NCI-H1694 (cell line): ENCODE measurements at regions not wholly inside any gene's neighbourhood (a gene's known extent, or its start where the extent isn't known, plus 50 kb on each side); places are given as distances from the start of the nearest gene placed in this dataset.
"Not testable (repeated sequence)": the region's sequence is repeated elsewhere in the genome, so short reads cannot be mapped to it uniquely, and the experiment has no call there.

Experiments
- DNase-seq: peaks from one replicate; lab custom pipeline; 2025; lab: John Stamatoyannopoulos, UW

DNA sequence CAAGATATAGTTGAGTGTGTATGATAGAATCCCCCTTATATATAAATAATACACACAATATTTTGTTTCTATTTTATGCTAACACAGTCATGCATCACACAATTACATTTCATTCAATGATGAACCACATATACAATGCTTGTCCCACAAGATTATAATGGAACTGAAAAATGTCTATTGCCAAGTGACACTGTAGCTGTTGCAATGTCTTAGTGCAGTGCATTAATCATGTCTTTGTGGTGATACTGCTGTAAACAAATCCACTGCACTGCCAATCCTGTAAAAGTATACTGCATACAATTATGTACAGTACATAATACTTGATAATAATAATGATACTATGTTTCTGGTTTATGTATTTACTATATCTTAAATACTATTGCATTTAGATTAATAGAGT, 512.1 kb upstream of the CNTN3 start:
- no peak for DNase-seq

GRCh38 chr3:75129101-75129500, 514.6 kb upstream of the CNTN3 start:
- no peak for DNase-seq

- DNase-seq, result no peak
Observed at GRCh38 chr3:75136100-75136897, 521.8 kb upstream of the CNTN3 start.

- DNase-seq, result no peak
Observed at GRCh38 chr3:75138345-75138744, 523.9 kb upstream of the CNTN3 start.

DNA sequence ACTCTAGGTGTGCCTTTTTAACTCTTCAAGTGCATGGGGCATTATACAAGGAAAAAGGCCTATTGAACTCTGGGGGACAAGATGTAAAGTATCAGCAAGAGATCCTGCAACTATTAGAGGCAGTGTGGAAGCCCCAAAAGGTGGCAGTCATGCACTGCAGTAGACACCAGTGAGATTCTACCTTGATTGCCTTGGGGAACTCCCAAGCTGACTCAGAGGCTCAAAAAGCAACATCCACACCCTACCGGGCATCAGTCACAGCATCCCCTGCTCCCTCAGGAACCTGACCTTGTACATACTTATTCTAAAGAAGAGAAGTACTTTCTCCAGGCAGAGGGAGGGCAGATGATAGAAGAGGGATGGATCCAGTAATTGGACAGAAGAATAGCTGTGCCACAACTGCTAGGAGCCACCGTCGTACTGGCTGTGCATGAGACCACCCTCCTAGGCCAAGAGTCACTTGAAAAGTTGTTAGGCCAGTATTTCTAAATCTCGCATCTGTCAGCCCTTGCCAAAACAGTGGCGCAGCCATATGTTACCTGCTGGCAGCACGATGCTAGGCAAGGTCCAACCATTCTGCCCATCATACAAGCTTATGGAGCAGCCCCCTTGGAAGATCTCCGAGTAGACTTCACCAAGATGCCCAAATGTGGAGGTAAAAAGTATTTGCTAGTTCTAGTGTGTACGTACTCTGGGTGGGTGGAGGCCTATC, 523.1 kb upstream of the FRG2C start:
- no peak for DNase-seq

- no peak for DNase-seq
Observed at GRCh38 chr3:75144406-75144805, 519.7 kb upstream of the FRG2C start.

GRCh38 chr3:75171630-75172230, 492.4 kb upstream of the FRG2C start:
- DNase-seq, result no peak

DNA sequence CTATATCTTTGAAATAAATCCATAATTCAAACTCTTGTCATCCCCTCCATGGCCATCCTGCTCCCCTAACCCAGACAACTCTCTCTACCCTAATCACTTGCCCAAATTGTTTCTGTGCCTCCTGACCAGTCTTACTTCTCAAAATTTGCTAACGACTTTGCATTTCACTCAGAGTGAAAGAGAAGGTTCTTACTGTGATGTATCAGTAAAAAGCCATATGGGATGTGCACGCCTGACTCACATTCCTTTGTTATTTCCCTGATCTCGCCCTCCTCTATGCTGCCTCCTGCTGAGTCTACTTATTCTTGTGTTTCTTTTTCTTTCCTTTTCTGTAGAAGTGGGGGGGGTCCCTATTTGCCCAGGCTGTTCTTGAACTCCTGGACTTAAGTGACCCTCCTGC, 487.2 kb upstream of the FRG2C start:
- DNase-seq, result no peak

GRCh38 chr3:75180235-75180944, 483.7 kb upstream of the FRG2C start:
- DNase-seq, result no peak

DNA sequence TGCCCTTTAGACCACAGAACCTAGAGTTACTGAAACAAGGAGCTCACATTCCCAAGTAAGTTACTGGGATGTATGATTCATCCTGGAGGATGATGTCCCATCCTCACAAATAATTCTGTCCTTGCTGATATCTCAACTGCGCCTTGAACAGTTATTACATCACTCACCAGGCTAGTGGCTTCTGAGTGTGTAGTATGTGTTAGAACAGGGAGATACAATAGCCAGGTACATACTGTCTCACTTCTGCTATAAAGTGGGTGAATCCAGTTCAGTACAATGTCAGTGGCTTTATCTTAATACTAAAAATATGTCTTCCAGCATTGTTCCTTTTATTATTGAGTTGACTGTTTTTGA, 483.2 kb upstream of the FRG2C start:
- DNase-seq, result no peak

DNA sequence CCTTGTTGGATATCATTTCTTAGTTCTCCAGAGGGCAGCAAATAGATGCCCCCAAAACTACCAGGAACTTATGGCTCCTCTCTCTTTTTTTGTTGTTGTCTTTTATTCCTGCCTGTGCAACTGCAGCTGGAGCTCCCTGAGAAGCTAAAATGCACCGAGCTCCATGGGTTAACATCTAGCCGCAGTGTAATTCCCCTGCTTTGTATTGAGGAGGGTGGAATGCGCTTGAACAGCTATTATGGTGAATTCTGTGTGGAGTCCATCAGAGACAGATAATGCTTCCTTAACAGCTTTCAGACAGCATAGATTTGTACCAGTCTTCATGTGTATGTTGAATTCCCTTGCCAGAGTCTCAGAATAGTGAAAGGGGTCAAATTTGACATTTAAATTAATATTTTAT, 475.2 kb upstream of the FRG2C start:
- DNase-seq, result no peak

GRCh38 chr3:75192146-75192616, 471.9 kb upstream of the FRG2C start:
- peak; percentile 9 for DNase-seq

DNA sequence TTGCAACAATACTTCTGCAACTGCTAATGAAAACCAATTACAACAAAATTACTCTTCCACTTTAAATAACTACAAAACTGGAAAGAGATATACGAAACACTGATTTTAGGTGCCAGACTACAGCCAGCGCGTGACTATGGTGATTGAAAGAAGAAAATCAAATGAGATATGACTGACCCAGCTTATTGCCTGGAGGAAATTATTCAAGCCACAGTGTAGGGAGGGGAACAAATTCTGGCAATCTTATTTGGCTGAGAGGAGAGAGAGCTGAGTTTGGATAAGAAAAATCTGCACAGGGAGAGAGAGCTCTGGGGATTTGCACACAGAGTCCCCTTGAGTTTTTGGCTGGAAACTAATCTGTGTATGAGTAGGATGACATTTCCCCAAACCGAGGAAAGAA, 470.3 kb upstream of the FRG2C start:
- no peak for DNase-seq

DNA sequence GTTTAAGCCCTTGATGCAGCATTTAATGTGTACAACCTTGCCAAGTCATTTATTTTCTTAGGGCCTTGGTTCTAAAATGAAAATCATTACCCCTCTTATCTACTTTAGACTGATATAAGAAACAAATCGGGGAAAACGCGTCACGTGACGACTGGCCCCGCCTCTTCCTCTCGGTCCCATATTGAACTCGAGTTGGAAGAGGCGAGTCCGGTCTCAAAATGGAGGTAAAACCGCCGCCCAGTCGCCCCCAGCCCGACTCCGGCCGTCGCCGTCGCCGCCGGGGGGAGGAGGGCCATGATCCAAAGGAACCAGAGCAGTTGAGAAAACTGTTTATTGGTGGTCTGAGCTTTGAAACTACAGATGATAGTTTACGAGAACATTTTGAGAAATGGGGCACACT, 449.8 kb upstream of the FRG2C start:
- not testable (repeated sequence) for DNase-seq

GRCh38 chr3:75218577-75218976, 445.6 kb upstream of the FRG2C start:
- DNase-seq, result no peak

- DNase-seq, result no peak
Observed at GRCh38 chr3:75220932-75221331, 443.2 kb upstream of the FRG2C start.

DNA sequence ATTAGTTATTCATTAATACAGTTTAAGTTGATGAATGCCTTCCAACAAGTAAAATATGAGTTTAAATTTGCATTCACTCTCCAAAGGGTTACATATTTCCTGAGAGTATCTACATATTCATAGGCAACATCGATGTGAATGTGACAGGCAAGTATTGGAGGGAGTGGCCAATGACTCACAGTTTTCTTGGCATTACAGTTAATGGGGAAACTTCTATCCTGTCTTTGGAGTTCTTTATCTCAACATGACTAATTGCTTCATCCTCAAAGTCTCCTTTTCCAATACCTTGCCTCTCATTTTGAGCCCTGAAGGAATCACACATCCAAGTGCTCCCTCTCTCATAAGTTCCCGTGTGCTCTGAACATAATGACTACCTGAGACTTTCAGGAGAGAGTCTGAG, 439.7 kb upstream of the FRG2C start:
- no peak for DNase-seq

DNA sequence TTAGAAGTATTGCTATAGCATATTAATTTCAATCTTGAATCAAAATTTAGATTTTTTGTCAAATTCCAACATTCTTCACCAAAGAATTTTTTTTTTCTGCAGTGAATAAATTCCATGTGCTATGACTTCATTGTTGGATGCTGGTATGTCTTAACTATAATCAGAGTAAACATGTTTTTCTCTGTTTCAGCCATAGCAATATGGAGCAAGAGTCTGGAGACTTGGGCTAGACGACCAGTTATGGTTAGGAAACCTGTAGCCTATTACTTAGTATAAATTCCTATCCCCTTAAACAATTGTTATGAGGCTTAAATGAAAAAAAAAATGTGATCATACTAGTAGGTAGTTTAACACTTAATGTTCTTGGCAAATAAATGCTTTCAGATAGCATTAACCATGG, 431.9 kb upstream of the FRG2C start:
- DNase-seq, result no peak

- no peak for DNase-seq
Observed at GRCh38 chr3:75235631-75236030, 428.5 kb upstream of the FRG2C start.

DNA sequence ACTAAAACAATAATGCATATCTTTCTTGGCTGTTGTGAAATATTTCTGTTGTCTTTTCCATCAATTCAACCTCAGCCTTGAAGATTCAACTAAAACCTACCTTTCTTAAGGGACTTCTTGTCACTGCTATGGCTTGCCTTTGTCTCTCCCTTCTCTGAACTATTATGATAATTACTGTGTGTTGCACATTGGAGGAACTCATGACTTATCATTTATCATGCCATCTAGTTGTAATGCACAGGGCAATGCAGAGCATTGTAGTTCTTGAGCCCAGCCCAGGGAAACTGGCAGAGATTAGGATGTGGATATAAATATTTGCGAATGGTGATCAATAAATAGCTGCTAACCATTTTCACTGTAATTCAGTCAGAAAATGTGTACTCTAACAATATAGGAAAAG, 427.1 kb upstream of the FRG2C start:
- no peak for DNase-seq

DNA sequence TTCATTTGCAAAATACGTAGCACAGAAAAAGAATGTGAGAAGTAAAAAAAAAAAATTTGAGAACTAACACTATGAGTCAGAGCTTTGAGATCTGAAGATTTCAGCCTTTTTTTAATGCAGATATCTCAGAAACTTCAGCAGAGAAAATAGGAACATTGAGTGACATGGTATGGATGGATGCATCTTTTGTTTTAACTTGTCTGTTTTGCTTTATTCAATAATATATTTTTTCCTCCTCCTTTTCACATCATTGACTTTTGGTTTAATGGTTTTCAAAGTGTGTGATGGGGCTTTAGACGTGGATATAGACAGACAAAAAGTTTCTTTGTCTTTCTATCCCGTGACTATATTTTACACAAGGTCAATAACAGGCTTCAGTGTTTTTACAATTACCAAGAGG, 426.7 kb upstream of the FRG2C start:
- no peak for DNase-seq

DNA sequence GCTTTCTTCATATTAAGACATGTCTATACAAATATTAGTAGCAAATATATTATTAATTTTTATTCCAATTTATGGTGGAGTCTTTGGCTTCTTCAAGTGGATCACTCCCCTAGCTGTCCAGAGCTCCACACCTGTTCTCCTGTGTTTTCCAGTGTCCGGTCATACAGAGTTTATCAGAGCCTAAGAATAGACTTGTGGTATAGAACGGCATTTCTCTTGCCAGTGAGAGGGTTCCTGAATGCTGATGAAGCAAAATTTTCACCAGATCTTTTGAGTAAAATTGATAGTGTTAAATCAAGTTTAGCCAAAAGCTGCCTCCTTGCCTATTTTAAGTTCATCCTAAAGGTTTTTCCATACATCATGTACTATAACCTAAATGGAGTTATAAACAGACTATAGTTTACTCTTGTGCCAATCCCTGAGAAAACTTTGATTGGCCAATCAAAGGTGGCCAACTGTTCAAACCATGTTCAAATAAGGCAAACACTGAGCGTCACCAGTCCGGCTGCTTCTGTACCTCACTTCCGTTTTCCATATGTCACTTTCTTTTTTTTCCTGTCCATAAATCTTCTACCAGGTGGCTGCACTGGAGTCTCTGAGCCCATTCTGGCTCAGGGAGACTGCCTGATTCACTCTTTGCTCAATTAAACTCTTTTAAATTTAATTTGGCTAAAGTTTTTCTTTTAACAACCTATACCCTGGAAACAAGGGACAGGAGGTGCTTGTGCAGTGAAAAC, 422.7 kb upstream of the FRG2C start:
- DNase-seq, result not testable (repeated sequence)
